ENCODE measurements at regions not wholly inside any gene's neighbourhood (a gene's known extent, or its start where the extent isn't known, plus 50 kb on each side); places are given as distances from the start of the nearest gene placed in this dataset.
"Not testable (repeated sequence)": the region's sequence is repeated elsewhere in the genome, so short reads cannot be mapped to it uniquely, and the experiment has no call there.

GRCh38 chr2:219726916-219727315 is 99.5 kb downstream of the SLC4A3 start:
- no peak for DNase-seq (ENCODE audit: low read depth in 3 of 3)

GRCh38 chr2:219727771-219728429 is 100.5 kb downstream of the SLC4A3 start:
- DNase-seq (ENCODE audit: low read depth in 3 of 3) = no peak

GRCh38 chr2:219728991-219729487 is 101.6 kb downstream of the SLC4A3 start:
- no peak for DNase-seq (ENCODE audit: low read depth in 3 of 3)

- DNase-seq (ENCODE audit: low read depth in 3 of 3) = no peak
Observed at GRCh38 chr2:219731173-219731572, 103.7 kb downstream of the SLC4A3 start.

- DNase-seq (ENCODE audit: low read depth in 3 of 3) = no peak
Observed at GRCh38 chr2:219733106-219733505, 105.7 kb downstream of the SLC4A3 start.

- DNase-seq (ENCODE audit: low read depth in 3 of 3) = no peak
Observed at GRCh38 chr2:219733746-219734145, 106.3 kb downstream of the SLC4A3 start.

GRCh38 chr2:219736209-219736608 is 108.8 kb downstream of the SLC4A3 start:
- no peak for DNase-seq (ENCODE audit: low read depth in 3 of 3)

GRCh38 chr2:219737270-219737691 is 109.9 kb downstream of the SLC4A3 start:
- DNase-seq (ENCODE audit: low read depth in 3 of 3) = no peak

- no peak for DNase-seq (ENCODE audit: low read depth in 3 of 3)
Observed at GRCh38 chr2:219739066-219739465, 111.6 kb downstream of the SLC4A3 start.

GRCh38 chr2:219739866-219740440 is 112.5 kb downstream of the SLC4A3 start:
- no peak for DNase-seq (ENCODE audit: low read depth in 3 of 3)

GRCh38 chr2:219743548-219743947 is 116.1 kb downstream of the SLC4A3 start:
- DNase-seq (ENCODE audit: low read depth in 3 of 3) = no peak

- DNase-seq (ENCODE audit: low read depth in 3 of 3) = no peak
Observed at GRCh38 chr2:219744066-219744465, 116.6 kb downstream of the SLC4A3 start.

GRCh38 chr2:219744600-219744999 is 117.2 kb downstream of the SLC4A3 start:
- DNase-seq (ENCODE audit: low read depth in 3 of 3) = no peak

GRCh38 chr2:219747637-219748036 is 120.2 kb downstream of the SLC4A3 start:
- no peak for DNase-seq (ENCODE audit: low read depth in 3 of 3)

GRCh38 chr2:219748671-219749570 is 121.5 kb downstream of the SLC4A3 start:
- DNase-seq (ENCODE audit: low read depth in 3 of 3) = no peak

- DNase-seq (ENCODE audit: low read depth in 3 of 3) = not testable (repeated sequence)
Observed at GRCh38 chr2:219751121-219751520, 123.7 kb downstream of the SLC4A3 start.

GRCh38 chr2:219752726-219753125 is 125.3 kb downstream of the SLC4A3 start:
- DNase-seq (ENCODE audit: low read depth in 3 of 3) = no peak

- DNase-seq (ENCODE audit: low read depth in 3 of 3) = no peak
Observed at GRCh38 chr2:219758907-219759680, 131.7 kb downstream of the SLC4A3 start.

- no peak for DNase-seq (ENCODE audit: low read depth in 3 of 3)
Observed at GRCh38 chr2:219759801-219760200, 132.4 kb downstream of the SLC4A3 start.

GRCh38 chr2:219765231-219765911 is 137.9 kb downstream of the SLC4A3 start:
- DNase-seq (ENCODE audit: low read depth in 3 of 3) = no peak

- no peak for DNase-seq (ENCODE audit: low read depth in 3 of 3)
Observed at GRCh38 chr2:219766658-219767057, 139.2 kb downstream of the SLC4A3 start.
